ENCODE measurements at regions not wholly inside any gene's neighbourhood (a gene's known extent, or its start where the extent isn't known, plus 50 kb on each side); places are given as distances from the start of the nearest gene placed in this dataset.

GRCh38 chr2:149858901-149859634 lies 271.5 kb upstream of the MMADHC start:
- TF ChIP-seq CTCF (IDR thresholded peaks at IDR 0.05) (no peak), POLR2AphosphoS5 (IDR thresholded peaks at IDR 0.05; ENCODE audit: low read depth, low read length) (no peak), REST (IDR thresholded peaks at IDR 0.05; ENCODE audit: insufficient read depth in 1 of 2, low read depth in 2 of 2, low read length in 1 of 2) (no peak), TCF7L2 (IDR thresholded peaks at IDR 0.05; ENCODE audit: low read depth, low read length) (no peak), SIN3A (IDR thresholded peaks at IDR 0.05; ENCODE audit: borderline replicate concordance, insufficient read depth, low read depth, low read length) (no peak)
